ENCODE measurements at regions not wholly inside any gene's neighbourhood (a gene's known extent, or its start where the extent isn't known, plus 50 kb on each side); places are given as distances from the start of the nearest gene placed in this dataset.

DNA sequence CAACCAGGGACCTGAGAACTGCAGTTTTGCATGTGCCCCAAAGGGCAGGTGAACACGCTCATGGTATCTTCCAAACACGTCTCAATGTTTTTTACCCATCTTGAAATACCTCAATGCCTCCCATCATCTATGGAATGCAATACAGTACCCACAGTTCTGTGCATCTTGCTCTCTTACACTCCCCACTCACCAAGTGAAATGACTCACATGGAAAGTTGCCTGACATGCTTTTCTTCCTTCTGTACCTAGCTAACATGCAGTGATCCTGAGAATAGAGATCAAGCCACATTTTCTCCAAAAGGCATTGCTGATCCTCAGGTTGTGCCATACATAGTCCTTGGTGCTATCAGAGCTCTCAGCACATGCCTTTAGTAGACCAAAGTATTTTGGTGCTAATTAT is 373.9 kb downstream of the GPD2 start:
- TF ChIP-seq, protein P1, sequence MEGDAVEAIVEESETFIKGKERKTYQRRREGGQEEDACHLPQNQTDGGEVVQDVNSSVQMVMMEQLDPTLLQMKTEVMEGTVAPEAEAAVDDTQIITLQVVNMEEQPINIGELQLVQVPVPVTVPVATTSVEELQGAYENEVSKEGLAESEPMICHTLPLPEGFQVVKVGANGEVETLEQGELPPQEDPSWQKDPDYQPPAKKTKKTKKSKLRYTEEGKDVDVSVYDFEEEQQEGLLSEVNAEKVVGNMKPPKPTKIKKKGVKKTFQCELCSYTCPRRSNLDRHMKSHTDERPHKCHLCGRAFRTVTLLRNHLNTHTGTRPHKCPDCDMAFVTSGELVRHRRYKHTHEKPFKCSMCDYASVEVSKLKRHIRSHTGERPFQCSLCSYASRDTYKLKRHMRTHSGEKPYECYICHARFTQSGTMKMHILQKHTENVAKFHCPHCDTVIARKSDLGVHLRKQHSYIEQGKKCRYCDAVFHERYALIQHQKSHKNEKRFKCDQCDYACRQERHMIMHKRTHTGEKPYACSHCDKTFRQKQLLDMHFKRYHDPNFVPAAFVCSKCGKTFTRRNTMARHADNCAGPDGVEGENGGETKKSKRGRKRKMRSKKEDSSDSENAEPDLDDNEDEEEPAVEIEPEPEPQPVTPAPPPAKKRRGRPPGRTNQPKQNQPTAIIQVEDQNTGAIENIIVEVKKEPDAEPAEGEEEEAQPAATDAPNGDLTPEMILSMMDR (IDR thresholded peaks at IDR 0.05): no peak
- TF ChIP-seq EZH2 (IDR thresholded peaks at IDR 0.05; ENCODE audit: borderline replicate concordance, insufficient read depth, low read depth, low read length, poor library complexity, severe bottlenecking): no peak

Measured in B cell (primary cell).